ENCODE measurements at regions not wholly inside any gene's neighbourhood (a gene's known extent, or its start where the extent isn't known, plus 50 kb on each side); places are given as distances from the start of the nearest gene placed in this dataset.

DNA sequence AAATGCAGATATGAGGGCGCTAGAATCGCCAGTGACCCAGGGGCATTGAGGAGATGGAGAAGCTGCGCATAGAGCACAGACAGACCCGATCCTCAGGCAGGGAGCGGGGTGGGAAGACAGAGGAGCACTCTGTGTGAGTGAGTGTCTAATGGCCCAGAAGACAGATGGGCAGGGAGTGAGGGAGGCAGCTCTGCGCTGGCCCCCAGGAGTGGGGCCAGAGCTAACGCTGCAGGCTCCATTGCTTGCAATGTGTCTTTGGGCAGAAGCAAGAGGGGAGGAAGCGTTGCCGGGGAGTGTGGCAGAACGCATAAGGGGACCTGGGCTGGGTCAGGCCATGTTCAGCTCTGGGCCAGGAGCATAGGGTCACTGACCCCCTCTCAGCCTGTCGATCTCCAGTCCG, 207.0 kb downstream of the TBXT start:
- TF ChIP-seq, protein P1, sequence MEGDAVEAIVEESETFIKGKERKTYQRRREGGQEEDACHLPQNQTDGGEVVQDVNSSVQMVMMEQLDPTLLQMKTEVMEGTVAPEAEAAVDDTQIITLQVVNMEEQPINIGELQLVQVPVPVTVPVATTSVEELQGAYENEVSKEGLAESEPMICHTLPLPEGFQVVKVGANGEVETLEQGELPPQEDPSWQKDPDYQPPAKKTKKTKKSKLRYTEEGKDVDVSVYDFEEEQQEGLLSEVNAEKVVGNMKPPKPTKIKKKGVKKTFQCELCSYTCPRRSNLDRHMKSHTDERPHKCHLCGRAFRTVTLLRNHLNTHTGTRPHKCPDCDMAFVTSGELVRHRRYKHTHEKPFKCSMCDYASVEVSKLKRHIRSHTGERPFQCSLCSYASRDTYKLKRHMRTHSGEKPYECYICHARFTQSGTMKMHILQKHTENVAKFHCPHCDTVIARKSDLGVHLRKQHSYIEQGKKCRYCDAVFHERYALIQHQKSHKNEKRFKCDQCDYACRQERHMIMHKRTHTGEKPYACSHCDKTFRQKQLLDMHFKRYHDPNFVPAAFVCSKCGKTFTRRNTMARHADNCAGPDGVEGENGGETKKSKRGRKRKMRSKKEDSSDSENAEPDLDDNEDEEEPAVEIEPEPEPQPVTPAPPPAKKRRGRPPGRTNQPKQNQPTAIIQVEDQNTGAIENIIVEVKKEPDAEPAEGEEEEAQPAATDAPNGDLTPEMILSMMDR (IDR thresholded peaks at IDR 0.05), result no peak
- no peak for TF ChIP-seq POLR2A (IDR thresholded peaks at IDR 0.05)

Data from right lobe of liver (tissue), 4 donors.